Activated naive CD4-positive, alpha-beta T cell treated with Interleukin-2 at 50 U/mL for 16 hours (primary cell): ENCODE measurements at regions not wholly inside any gene's neighbourhood (a gene's known extent, or its start where the extent isn't known, plus 50 kb on each side); places are given as distances from the start of the nearest gene placed in this dataset.

Source experiments
- DNase-seq: peaks from one replicate; pipeline ENCODE4 v3.0.0-alpha.2; 2020

- DNase-seq, result no peak
Observed at GRCh38 chr3:182234881-182235280, 523.2 kb downstream of the SOX2 start.

GRCh38 chr3:182235504-182235903 lies 523.8 kb downstream of the SOX2 start:
- DNase-seq, result no peak

GRCh38 chr3:182238126-182238525 lies 526.4 kb downstream of the SOX2 start:
- no peak for DNase-seq

- DNase-seq, result no peak
Observed at GRCh38 chr3:182239316-182239715, 527.6 kb downstream of the SOX2 start.

GRCh38 chr3:182240474-182240873 lies 528.7 kb downstream of the SOX2 start:
- no peak for DNase-seq

GRCh38 chr3:182241196-182241765 lies 529.6 kb downstream of the SOX2 start:
- DNase-seq, result no peak

GRCh38 chr3:182241766-182242488 lies 530.2 kb downstream of the SOX2 start:
- DNase-seq, result no peak

- DNase-seq, result no peak
Observed at GRCh38 chr3:182242489-182242942, 530.8 kb downstream of the SOX2 start.

- DNase-seq, result no peak
Observed at GRCh38 chr3:182243625-182244024, 531.9 kb downstream of the SOX2 start.

GRCh38 chr3:182244222-182244971 lies 532.7 kb downstream of the SOX2 start:
- no peak for DNase-seq

- DNase-seq, result no peak
Observed at GRCh38 chr3:182245059-182245458, 533.3 kb downstream of the SOX2 start.

- DNase-seq, result no peak
Observed at GRCh38 chr3:182246870-182247269, 535.1 kb downstream of the SOX2 start.

GRCh38 chr3:182248349-182248880 lies 536.7 kb downstream of the SOX2 start:
- no peak for DNase-seq

- DNase-seq, result no peak
Observed at GRCh38 chr3:182252802-182253201, 540.5 kb upstream of the ATP11B start.

GRCh38 chr3:182255158-182255557 lies 538.1 kb upstream of the ATP11B start:
- no peak for DNase-seq

- DNase-seq, result no peak
Observed at GRCh38 chr3:182257361-182257760, 535.9 kb upstream of the ATP11B start.

GRCh38 chr3:182258538-182259177 lies 534.6 kb upstream of the ATP11B start:
- DNase-seq, result no peak

GRCh38 chr3:182259579-182259978 lies 533.7 kb upstream of the ATP11B start:
- DNase-seq, result no peak

- DNase-seq, result no peak
Observed at GRCh38 chr3:182261041-182261440, 532.3 kb upstream of the ATP11B start.

- no peak for DNase-seq
Observed at GRCh38 chr3:182268711-182269110, 524.6 kb upstream of the ATP11B start.

- no peak for DNase-seq
Observed at GRCh38 chr3:182276512-182276911, 516.8 kb upstream of the ATP11B start.

GRCh38 chr3:182284793-182285192 lies 508.5 kb upstream of the ATP11B start:
- DNase-seq, result no peak

GRCh38 chr3:182292591-182292990 lies 500.7 kb upstream of the ATP11B start:
- no peak for DNase-seq
